Nephron (organoid): ENCODE measurements at regions not wholly inside any gene's neighbourhood (a gene's known extent, or its start where the extent isn't known, plus 50 kb on each side); places are given as distances from the start of the nearest gene placed in this dataset.

Experiments used
- H3K27ac Mint-ChIP-seq, 3 experiments: 2 replicates each; pipeline ENCODE4 v1.8.0; 2020; ENCODE audit warnings: mixed read lengths in 3 of 3, mild to moderate bottlenecking in 2 of 3, moderate library complexity in 1 of 3
- H3K27me3 Mint-ChIP-seq: 2 replicates; pipeline ENCODE4 v1.8.0; 2021; ENCODE audit warnings: low read depth, mild to moderate bottlenecking, moderate library complexity, mixed read lengths
- H3K36me3 Mint-ChIP-seq: 2 replicates; pipeline ENCODE4 v1.8.0; 2020; ENCODE audit warnings: low read depth, mixed read lengths
- H3K4me1 Mint-ChIP-seq: 2 replicates; pipeline ENCODE4 v1.8.0; 2020; ENCODE audit warnings: mixed read lengths
- H3K4me3 Mint-ChIP-seq, 3 experiments: 2 replicates each; pipeline ENCODE4 v1.8.0; 2020; ENCODE audit warnings: mild to moderate bottlenecking in 3 of 3, mixed read lengths in 3 of 3, moderate library complexity in 2 of 3
- H3K9me3 Mint-ChIP-seq: 2 replicates; pipeline ENCODE4 v1.8.0; 2020; ENCODE audit warnings: mixed read lengths
- TF ChIP-seq, protein P1 (sequence below), 3 experiments: fragments of 200-600 bp; sonication (generic); IDR thresholded peaks; one replicate each; pipeline ENCODE4 v1.5.0; 2021; ENCODE audit warnings: antibody characterized with exemption in 3 of 3; ENCODE audit not compliant: unreplicated experiment in 3 of 3

DNA sequence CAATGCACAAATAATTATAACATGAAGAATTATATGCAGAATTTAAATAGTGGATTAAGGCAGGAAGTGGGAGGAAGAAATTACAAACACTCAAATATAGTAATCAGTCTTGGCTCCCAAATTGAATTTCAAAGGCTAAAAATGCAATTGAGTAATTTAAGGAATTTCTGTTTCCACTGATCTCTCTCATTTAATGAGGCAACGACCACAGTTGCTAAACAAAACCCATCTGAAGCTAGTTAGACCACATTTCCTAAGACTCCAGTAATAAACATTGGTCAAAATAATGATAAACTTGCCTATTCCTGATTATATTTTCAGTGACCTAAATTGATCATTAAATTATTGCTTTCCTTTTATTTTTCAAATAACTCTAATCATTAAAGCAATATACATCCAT lies 174.3 kb upstream of the GRIN3A start:
- TF ChIP-seq, protein P1, sequence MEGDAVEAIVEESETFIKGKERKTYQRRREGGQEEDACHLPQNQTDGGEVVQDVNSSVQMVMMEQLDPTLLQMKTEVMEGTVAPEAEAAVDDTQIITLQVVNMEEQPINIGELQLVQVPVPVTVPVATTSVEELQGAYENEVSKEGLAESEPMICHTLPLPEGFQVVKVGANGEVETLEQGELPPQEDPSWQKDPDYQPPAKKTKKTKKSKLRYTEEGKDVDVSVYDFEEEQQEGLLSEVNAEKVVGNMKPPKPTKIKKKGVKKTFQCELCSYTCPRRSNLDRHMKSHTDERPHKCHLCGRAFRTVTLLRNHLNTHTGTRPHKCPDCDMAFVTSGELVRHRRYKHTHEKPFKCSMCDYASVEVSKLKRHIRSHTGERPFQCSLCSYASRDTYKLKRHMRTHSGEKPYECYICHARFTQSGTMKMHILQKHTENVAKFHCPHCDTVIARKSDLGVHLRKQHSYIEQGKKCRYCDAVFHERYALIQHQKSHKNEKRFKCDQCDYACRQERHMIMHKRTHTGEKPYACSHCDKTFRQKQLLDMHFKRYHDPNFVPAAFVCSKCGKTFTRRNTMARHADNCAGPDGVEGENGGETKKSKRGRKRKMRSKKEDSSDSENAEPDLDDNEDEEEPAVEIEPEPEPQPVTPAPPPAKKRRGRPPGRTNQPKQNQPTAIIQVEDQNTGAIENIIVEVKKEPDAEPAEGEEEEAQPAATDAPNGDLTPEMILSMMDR (IDR thresholded peaks at IDR 0.05; ENCODE audit: unreplicated experiment in 3 of 3) = no peak
- H3K27ac Mint-ChIP-seq = no peak overlapping the region
- no peaks in the 10 kb centered on the region for H3K27me3 Mint-ChIP-seq
- H3K4me1 Mint-ChIP-seq = no peaks in the 10 kb centered on the region
- no peaks in the 10 kb centered on the region for H3K36me3 Mint-ChIP-seq
- H3K4me3 Mint-ChIP-seq = no peak overlapping the region
- peaks cover 2% of the 10 kb centered on the region for H3K9me3 Mint-ChIP-seq

DNA sequence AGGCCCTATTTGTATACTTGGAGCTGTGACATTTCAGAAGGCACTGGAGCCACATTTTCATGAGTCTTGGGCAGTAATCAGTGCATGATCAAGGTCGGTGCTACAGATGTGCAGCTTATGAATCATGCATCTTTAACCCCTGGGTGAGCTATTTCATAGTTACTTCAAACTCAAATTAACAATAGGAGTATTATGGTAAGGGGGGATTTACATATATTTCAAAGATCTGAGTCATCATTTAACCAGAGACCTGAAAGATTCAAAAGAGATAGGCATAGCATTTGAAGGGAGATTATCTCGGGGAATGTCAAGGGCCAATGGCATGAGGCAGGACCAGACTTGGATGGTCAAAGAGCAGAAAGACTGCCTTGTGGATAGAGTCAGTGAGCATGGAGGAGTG lies 169.0 kb upstream of the GRIN3A start:
- H3K36me3 Mint-ChIP-seq = no peaks in the 10 kb centered on the region
- peaks cover 4% of the 10 kb centered on the region for H3K9me3 Mint-ChIP-seq
- no peak overlapping the region for H3K4me3 Mint-ChIP-seq
- H3K27ac Mint-ChIP-seq = no peak overlapping the region
- TF ChIP-seq, protein P1 (IDR thresholded peaks at IDR 0.05; ENCODE audit: unreplicated experiment in 3 of 3) = no peak
- no peaks in the 10 kb centered on the region for H3K27me3 Mint-ChIP-seq
- H3K4me1 Mint-ChIP-seq = no peaks in the 10 kb centered on the region

DNA sequence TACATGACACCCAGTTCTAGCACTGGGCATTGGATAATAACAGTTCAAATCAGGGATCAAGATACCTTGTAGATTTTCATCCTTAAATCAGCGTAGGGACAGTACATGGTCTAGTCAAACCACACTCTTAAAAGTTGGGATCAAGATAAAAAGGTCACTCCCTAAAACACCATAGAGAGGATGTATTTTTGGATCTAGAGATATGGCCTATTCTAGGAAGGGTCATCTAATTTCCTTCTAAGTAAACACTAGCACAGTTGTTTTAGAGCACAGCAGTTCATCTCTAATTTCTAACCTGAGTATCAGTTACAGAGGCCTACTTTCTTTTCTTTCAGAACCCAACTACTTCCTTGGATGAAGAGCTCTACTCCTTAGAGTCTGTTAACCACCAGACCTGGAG lies 166.4 kb upstream of the GRIN3A start:
- Mint-ChIP-seq H3K9me3 (peaks cover 4% of the 10 kb centered on the region), H3K36me3 (no peaks in the 10 kb centered on the region), H3K27me3 (no peaks in the 10 kb centered on the region), H3K27ac (no peak overlapping the region), H3K4me3 (no peak overlapping the region), H3K4me1 (no peaks in the 10 kb centered on the region)
- TF ChIP-seq, protein P1 (IDR thresholded peaks at IDR 0.05; ENCODE audit: unreplicated experiment in 3 of 3) = no peak

DNA sequence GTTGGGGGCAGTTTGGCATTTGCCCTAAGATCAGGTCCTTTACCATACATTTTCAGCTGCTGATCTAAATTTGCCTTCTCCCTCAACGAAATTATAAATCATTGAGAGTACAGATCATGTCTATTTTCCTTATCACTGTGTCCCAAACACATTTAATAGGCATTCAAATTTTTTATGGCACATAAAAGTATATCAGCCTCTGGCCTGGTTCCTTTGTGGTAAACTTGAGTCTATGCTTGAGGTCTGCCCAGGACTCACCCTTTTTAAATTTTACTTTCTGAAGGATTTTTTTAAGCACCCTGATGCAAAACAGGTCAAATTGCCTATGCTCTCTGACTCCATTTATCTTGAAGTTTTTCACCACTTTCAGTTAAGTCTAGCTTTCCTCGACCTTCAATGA lies 163.6 kb upstream of the GRIN3A start:
- Mint-ChIP-seq H3K27ac (no peak overlapping the region), H3K9me3 (no peaks in the 10 kb centered on the region), H3K36me3 (no peaks in the 10 kb centered on the region), H3K4me1 (no peaks in the 10 kb centered on the region), H3K4me3 (no peak overlapping the region), H3K27me3 (no peaks in the 10 kb centered on the region)
- TF ChIP-seq, protein P1 (IDR thresholded peaks at IDR 0.05; ENCODE audit: unreplicated experiment in 3 of 3) = no peak

DNA sequence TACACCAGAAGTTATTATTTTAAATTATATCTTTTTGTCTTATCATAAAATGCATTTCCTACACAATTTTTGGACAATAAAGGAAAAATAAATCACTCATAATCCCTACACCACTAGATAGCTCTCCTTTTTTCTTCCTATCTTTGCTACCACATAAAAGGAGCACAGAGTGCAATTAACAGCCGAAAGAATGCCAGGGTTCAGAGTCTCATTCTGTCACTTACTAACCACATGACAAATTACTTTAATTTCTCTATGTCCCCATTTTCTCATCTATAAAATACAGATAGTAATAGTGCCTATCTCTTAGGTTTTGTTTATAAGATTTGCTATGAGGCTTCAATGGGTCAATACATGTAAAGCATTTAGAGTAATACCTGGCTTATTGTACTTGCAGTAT lies 158.7 kb upstream of the GRIN3A start:
- H3K27me3 Mint-ChIP-seq = no peaks in the 10 kb centered on the region
- H3K36me3 Mint-ChIP-seq = no peaks in the 10 kb centered on the region
- TF ChIP-seq, protein P1 (IDR thresholded peaks at IDR 0.05; ENCODE audit: unreplicated experiment in 3 of 3) = no peak
- no peak overlapping the region for H3K27ac Mint-ChIP-seq
- no peak overlapping the region for H3K4me3 Mint-ChIP-seq
- H3K9me3 Mint-ChIP-seq = no peaks in the 10 kb centered on the region
- no peaks in the 10 kb centered on the region for H3K4me1 Mint-ChIP-seq

DNA sequence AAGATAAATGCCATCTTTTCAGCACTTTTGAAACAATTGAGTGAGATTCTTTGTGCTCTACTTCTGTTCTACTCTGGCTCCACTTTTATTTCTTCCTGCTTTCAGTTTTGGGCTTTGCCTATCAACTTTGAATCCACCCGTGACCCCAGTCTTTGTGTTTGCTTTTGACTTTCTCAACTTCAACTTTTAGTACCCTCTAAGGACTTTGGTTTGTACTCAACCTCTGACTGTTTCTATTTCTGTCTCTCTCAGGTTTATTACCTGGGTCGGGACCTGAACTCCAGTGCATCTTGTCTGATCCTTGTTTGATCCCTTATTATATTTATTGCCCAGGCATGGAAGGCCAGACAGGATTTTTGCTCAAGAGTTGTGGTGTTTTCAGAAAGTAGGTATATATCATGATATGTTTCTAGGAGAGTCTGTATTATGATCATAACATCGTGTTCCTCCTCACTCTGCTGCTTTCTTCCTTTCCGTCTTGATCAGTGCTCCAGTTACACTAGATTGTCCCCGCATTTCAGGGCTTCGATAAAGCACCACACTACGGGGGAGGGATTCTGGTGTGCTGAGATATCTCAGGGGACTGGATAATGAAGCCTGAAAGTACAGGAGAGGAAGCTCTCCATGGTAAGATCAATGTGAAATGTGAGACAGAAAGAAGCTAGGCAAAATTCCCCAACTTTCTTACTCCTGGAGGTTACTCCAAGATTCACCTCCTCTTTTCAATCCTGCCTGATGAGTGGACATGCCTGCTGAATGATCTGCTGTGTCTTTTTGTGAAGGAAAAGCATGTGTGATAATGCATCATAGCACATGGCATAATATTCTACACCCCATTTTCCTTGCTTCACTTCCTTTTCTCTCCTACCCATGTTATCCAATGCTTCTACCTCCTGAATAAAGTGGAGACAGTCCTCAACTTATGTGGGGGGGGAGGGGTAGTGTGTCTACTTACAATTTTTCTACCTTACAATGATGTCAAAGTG lies 155.5 kb upstream of the GRIN3A start:
- H3K27me3 Mint-ChIP-seq = no peaks in the 10 kb centered on the region
- H3K36me3 Mint-ChIP-seq = no peaks in the 10 kb centered on the region
- no peaks in the 10 kb centered on the region for H3K4me1 Mint-ChIP-seq
- peak overlapping the region in 1 of 3 experiments; percentile 22 for H3K27ac Mint-ChIP-seq
- TF ChIP-seq, protein P1 (IDR thresholded peaks at IDR 0.05; ENCODE audit: unreplicated experiment in 3 of 3) = no peak
- no peaks in the 10 kb centered on the region for H3K9me3 Mint-ChIP-seq
- H3K4me3 Mint-ChIP-seq = no peak overlapping the region
